PC-9 (cell line): ENCODE measurements at regions not wholly inside any gene's neighbourhood (a gene's known extent, or its start where the extent isn't known, plus 50 kb on each side); places are given as distances from the start of the nearest gene placed in this dataset.

Experiments used
- BruUV-seq: library from RNA; stranded (reverse); fragments of 400-500 nt; replicated peaks from 2 replicates; lab custom pipeline; 2021; lab: Mats Ljungman, UMichigan
- CTCF ChIA-PET: fragments of 300-600 bp; sonication (Branson Sonifier 250); formaldehyde crosslinking; loops from one replicate; lab custom pipeline; 2022; ENCODE audit warnings: antibody characterized with exemption; lab: Charles Lee
- POLR2A ChIA-PET: fragments of 300-600 bp; sonication (Branson Sonifier 250); formaldehyde crosslinking; loops from one replicate; lab custom pipeline; 2022; ENCODE audit warnings: antibody characterized with exemption; ENCODE audit not compliant: unreplicated experiment; lab: Charles Lee
- DNase-seq, 2 experiments: peaks; one replicate each; pipeline versions ENCODE4 v3.0.0 to v3.0.0-alpha.2; 2015 to 2022; ENCODE audit warnings: mixed read lengths in 1 of 2
- H2AFZ ChIP-seq: fragments of 200-600 bp; sonication (generic); 2 replicates; pipeline ENCODE4 v1.8.1; 2017; ENCODE audit warnings: antibody characterized with exemption
- H3F3A ChIP-seq: fragments of 200-600 bp; sonication (generic); 2 replicates; pipeline ENCODE4 v1.8.1; 2017; ENCODE audit warnings: antibody characterized with exemption, mild to moderate bottlenecking, low read depth; ENCODE audit not compliant: insufficient read depth
- H3K27ac ChIP-seq: fragments of 200-600 bp; sonication (generic); 2 replicates; pipeline ENCODE4 v1.6.1; 2016; ENCODE audit warnings: mixed run types
- H3K27me3 ChIP-seq: fragments of 200-600 bp; sonication (generic); 2 replicates; pipeline ENCODE4 v1.6.1; 2016; ENCODE audit warnings: low read depth, mixed run types; ENCODE audit not compliant: insufficient read depth
- H3K36me3 ChIP-seq: fragments of 200-600 bp; sonication (generic); 2 replicates; pipeline ENCODE4 v1.6.1; 2016; ENCODE audit warnings: low read depth, mixed run types
- H3K4me1 ChIP-seq: fragments of 200-600 bp; sonication (generic); replicated peaks from 2 replicates; pipeline ENCODE4 v1.6.1; 2016; ENCODE audit warnings: mixed run types; ENCODE audit not compliant: insufficient read depth
- H3K4me2 ChIP-seq: fragments of 200-600 bp; sonication (generic); 2 replicates; pipeline ENCODE4 v1.6.1; 2017; ENCODE audit warnings: mixed run types
- H3K4me3 ChIP-seq: fragments of 200-600 bp; sonication (generic); 2 replicates; pipeline ENCODE4 v1.6.1; 2016; ENCODE audit warnings: mixed run types
- H3K79me2 ChIP-seq: fragments of 200-600 bp; sonication (generic); 2 replicates; pipeline ENCODE4 v1.6.1; 2017; ENCODE audit warnings: low read depth, mixed run types
- H3K9me2 ChIP-seq: fragments of 200-600 bp; sonication (generic); 2 replicates; pipeline ENCODE4 v1.8.1; 2017; ENCODE audit warnings: mild to moderate bottlenecking; ENCODE audit not compliant: insufficient read depth
- H3K9me3 ChIP-seq: fragments of 200-600 bp; sonication (generic); 2 replicates; pipeline ENCODE4 v1.8.1; 2016; ENCODE audit warnings: low read depth; ENCODE audit not compliant: insufficient read depth
- H4K20me1 ChIP-seq: fragments of 200-600 bp; sonication (generic); 2 replicates; pipeline ENCODE4 v1.8.1; 2017; ENCODE audit not compliant: insufficient read depth
- EZH2 ChIP-seq: fragments of 200-600 bp; sonication (generic); IDR thresholded peaks from 2 replicates; pipeline ENCODE4 v1.8.0; 2017; ENCODE audit warnings: antibody characterized with exemption, low read depth
- intact Hi-C: fragments of 100-400 bp; cut with micrococcal nuclease; formaldehyde crosslinking; loops from one replicate; pipeline ENCODE4 v1.10.0; 2022; ENCODE audit not compliant: unreplicated experiment
- TF ChIP-seq, protein P1 (sequence below): fragments of 200-600 bp; sonication (generic); conservative IDR thresholded peaks from 2 replicates; pipeline ENCODE4 v1.6.1; 2017; ENCODE audit warnings: mixed run types, antibody characterized with exemption, mild to moderate bottlenecking, moderate library complexity

DNA sequence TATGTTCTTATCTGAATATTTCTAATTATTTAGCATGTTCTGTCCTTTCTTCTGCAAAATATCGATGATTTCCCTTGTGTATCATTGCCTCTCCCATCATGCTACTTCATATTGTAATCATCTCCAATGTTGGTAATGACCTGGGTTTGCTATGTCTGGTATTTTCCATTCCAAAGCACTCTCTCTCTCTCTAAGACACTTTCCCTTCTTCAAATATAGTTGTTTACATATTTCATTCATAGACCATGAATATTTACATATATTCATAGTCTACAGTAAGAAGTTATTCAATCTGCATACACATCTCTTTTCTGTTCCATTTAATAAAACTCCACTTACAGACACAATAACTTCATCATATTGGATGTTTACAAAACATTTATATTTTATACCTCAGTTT, 1516.5 kb upstream of the FLRT2 start:
- H3K79me2 ChIP-seq, result no peaks in the 10 kb centered on the region

DNA sequence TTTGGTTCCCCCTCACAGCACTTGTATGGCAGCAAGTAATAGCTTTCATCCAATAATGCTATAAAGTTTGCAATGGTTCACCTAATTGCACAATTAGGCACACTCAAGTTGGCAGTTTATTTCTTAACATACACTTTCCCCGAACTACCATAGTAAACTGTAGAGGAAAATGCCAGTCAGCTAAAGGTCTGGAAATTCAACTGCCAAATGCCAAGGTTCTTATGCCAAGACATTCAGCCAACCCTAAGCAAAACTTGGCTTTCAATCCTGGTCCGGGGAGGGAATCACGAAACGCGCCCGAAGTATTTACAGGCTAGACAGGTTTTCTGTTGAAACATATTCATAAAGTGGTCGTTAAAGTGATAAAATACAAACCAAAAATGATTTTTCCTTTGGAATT, 1512.4 kb upstream of the FLRT2 start:
- no peaks in the 10 kb centered on the region for H3K79me2 ChIP-seq
- no peaks in the 10 kb centered on the region for H3K4me1 ChIP-seq
- H3K27ac ChIP-seq, result no peak overlapping the region
- no peak overlapping the region for H3K4me2 ChIP-seq
- H3K4me3 ChIP-seq, result no peak overlapping the region
- CTCF ChIA-PET, result no interaction called here
- POLR2A ChIA-PET, result no interaction called here
- no peaks in the 10 kb centered on the region for H3K9me3 ChIP-seq
- H3K36me3 ChIP-seq, result no peaks in the 10 kb centered on the region
- TF ChIP-seq, protein P1, sequence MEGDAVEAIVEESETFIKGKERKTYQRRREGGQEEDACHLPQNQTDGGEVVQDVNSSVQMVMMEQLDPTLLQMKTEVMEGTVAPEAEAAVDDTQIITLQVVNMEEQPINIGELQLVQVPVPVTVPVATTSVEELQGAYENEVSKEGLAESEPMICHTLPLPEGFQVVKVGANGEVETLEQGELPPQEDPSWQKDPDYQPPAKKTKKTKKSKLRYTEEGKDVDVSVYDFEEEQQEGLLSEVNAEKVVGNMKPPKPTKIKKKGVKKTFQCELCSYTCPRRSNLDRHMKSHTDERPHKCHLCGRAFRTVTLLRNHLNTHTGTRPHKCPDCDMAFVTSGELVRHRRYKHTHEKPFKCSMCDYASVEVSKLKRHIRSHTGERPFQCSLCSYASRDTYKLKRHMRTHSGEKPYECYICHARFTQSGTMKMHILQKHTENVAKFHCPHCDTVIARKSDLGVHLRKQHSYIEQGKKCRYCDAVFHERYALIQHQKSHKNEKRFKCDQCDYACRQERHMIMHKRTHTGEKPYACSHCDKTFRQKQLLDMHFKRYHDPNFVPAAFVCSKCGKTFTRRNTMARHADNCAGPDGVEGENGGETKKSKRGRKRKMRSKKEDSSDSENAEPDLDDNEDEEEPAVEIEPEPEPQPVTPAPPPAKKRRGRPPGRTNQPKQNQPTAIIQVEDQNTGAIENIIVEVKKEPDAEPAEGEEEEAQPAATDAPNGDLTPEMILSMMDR, result no peak
- no peak for TF ChIP-seq EZH2
- no peaks in the 10 kb centered on the region for H3F3A ChIP-seq
- no peaks in the 10 kb centered on the region for H3K27me3 ChIP-seq
- H3K9me2 ChIP-seq, result no peaks in the 10 kb centered on the region
- no peaks in the 10 kb centered on the region for H4K20me1 ChIP-seq
- no TSS peak for BruUV-seq
- intact Hi-C loops, result no loop called here
- H2AFZ ChIP-seq, result no peak overlapping the region
- no peak for DNase-seq

More for the DNA sequence above, 1516.5 kb upstream of the FLRT2 start:
- H3F3A ChIP-seq, result no peaks in the 10 kb centered on the region
- H3K27me3 ChIP-seq, result no peaks in the 10 kb centered on the region
- no peak overlapping the region for H2AFZ ChIP-seq
- no peak overlapping the region for H3K4me3 ChIP-seq
- no peak for TF ChIP-seq EZH2
- TF ChIP-seq, protein P1, result no peak
- no TSS peak for BruUV-seq
- POLR2A ChIA-PET, result no interaction called here
- no peaks in the 10 kb centered on the region for H3K9me2 ChIP-seq
- H3K36me3 ChIP-seq, result no peaks in the 10 kb centered on the region
- CTCF ChIA-PET, result no interaction called here
- no peaks in the 10 kb centered on the region for H3K9me3 ChIP-seq
- intact Hi-C loops, result no loop called here
- no peak for DNase-seq
- H4K20me1 ChIP-seq, result no peaks in the 10 kb centered on the region
- no peaks in the 10 kb centered on the region for H3K4me1 ChIP-seq
- no peak overlapping the region for H3K27ac ChIP-seq
- no peak overlapping the region for H3K4me2 ChIP-seq

DNA sequence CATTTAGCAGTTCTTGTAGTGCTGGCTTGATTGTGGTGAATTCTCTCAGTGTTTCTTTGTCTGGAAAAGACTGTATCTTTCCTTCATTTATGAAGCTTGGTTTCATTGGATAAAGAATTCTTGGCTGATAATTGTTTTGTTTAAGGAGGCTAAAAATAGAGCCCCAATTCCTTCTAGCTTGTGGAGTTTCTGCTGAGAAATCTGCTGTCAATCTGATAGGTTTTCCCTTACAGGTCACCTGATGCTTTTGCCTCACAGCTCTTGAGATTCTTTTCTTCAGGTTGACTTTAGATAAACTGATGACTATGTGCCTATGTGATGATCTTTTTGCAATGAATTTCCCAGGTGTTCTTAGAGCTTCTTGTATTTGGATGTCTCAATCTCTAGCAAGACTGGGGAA, 1508.5 kb upstream of the FLRT2 start:
- no peaks in the 10 kb centered on the region for H3F3A ChIP-seq
- H3K79me2 ChIP-seq, result no peaks in the 10 kb centered on the region
- no peak for TF ChIP-seq EZH2
- TF ChIP-seq, protein P1, result no peak
- H3K27ac ChIP-seq, result no peak overlapping the region
- no peak overlapping the region for H3K4me3 ChIP-seq
- ChIA-PET POLR2A (no interaction called here), CTCF (no interaction called here)
- BruUV-seq, result no TSS peak
- DNase-seq, result no peak
- H2AFZ ChIP-seq, result no peak overlapping the region
- no peaks in the 10 kb centered on the region for H3K9me2 ChIP-seq
- H3K4me2 ChIP-seq, result no peak overlapping the region
- no peaks in the 10 kb centered on the region for H3K27me3 ChIP-seq
- no peaks in the 10 kb centered on the region for H3K36me3 ChIP-seq
- no peaks in the 10 kb centered on the region for H3K4me1 ChIP-seq
- no peaks in the 10 kb centered on the region for H3K9me3 ChIP-seq
- intact Hi-C loops, result no loop called here
- H4K20me1 ChIP-seq, result no peaks in the 10 kb centered on the region
